ENCODE measurements at regions not wholly inside any gene's neighbourhood (a gene's known extent, or its start where the extent isn't known, plus 50 kb on each side); places are given as distances from the start of the nearest gene placed in this dataset.

GRCh38 chr5:54876976-54877375, 108.4 kb downstream of the ESM1 start:
- Mint-ChIP-seq H3K4me3 (ENCODE audit: unreplicated experiment) (no peak overlapping the region), H3K9me3 (ENCODE audit: unreplicated experiment) (no peaks in the 10 kb centered on the region), H3K4me1 (ENCODE audit: low read depth, unreplicated experiment) (peaks cover 7% of the 10 kb centered on the region), H3K36me3 (ENCODE audit: insufficient read depth, unreplicated experiment) (no peaks in the 10 kb centered on the region), H3K27ac (ENCODE audit: unreplicated experiment) (no peak overlapping the region), H3K27me3 (ENCODE audit: insufficient read depth, unreplicated experiment) (peaks cover 14% of the 10 kb centered on the region)
- no TSS peak for BruUV-seq (replicated peaks)
- intact Hi-C loops (cut with micrococcal nuclease; ENCODE audit: unreplicated experiment): no loop called here
- TF ChIP-seq, protein P1, sequence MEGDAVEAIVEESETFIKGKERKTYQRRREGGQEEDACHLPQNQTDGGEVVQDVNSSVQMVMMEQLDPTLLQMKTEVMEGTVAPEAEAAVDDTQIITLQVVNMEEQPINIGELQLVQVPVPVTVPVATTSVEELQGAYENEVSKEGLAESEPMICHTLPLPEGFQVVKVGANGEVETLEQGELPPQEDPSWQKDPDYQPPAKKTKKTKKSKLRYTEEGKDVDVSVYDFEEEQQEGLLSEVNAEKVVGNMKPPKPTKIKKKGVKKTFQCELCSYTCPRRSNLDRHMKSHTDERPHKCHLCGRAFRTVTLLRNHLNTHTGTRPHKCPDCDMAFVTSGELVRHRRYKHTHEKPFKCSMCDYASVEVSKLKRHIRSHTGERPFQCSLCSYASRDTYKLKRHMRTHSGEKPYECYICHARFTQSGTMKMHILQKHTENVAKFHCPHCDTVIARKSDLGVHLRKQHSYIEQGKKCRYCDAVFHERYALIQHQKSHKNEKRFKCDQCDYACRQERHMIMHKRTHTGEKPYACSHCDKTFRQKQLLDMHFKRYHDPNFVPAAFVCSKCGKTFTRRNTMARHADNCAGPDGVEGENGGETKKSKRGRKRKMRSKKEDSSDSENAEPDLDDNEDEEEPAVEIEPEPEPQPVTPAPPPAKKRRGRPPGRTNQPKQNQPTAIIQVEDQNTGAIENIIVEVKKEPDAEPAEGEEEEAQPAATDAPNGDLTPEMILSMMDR (IDR thresholded peaks at IDR 0.05; ENCODE audit: insufficient read depth in 1 of 2, low read depth in 1 of 2, low read length in 1 of 2, severe bottlenecking in 1 of 2, unreplicated experiment in 1 of 2): no peak
- no peak for DNase-seq
- Histone ChIP-seq H3K36me3 (ENCODE audit: control insufficient read depth, insufficient read depth, low read length) (no peaks in the 10 kb centered on the region), H3K9me3 (no peaks in the 10 kb centered on the region), H3K27me3 (replicated peaks; ENCODE audit: control insufficient read depth, insufficient read depth, low read length) (no peaks in the 10 kb centered on the region; the same call in 1 of the 2 replicates), H3K4me3 (ENCODE audit: low read depth, low read length) (no peak overlapping the region), H3K4me1 (no peaks in the 10 kb centered on the region)
- CTCF ChIA-PET: interaction anchor here (0.6 to 0.8 kb wide), 2 partner anchors 9 to 702 kb away, joined by 3 to 4 read pairs; no protein-coding TSS in a partner anchor
- POLR2A ChIA-PET: no interaction called here

- intact Hi-C loops (cut with micrococcal nuclease; ENCODE audit: unreplicated experiment): no loop called here
- H3K9me3 Mint-ChIP-seq (ENCODE audit: unreplicated experiment): no peaks in the 10 kb centered on the region
- H3K4me3 Mint-ChIP-seq (ENCODE audit: unreplicated experiment): no peak overlapping the region
- H3K27ac Mint-ChIP-seq (ENCODE audit: unreplicated experiment): no peak overlapping the region
- Histone ChIP-seq H3K4me1 (no peaks in the 10 kb centered on the region), H3K9me3 (no peaks in the 10 kb centered on the region), H3K27me3 (replicated peaks; ENCODE audit: control insufficient read depth, insufficient read depth, low read length) (no peaks in the 10 kb centered on the region; the same call in 1 of the 2 replicates), H3K4me3 (ENCODE audit: low read depth, low read length) (no peak overlapping the region), H3K36me3 (ENCODE audit: control insufficient read depth, insufficient read depth, low read length) (no peaks in the 10 kb centered on the region)
- no peaks in the 10 kb centered on the region for H3K36me3 Mint-ChIP-seq (ENCODE audit: insufficient read depth, unreplicated experiment)
- TF ChIP-seq, protein P1 (IDR thresholded peaks at IDR 0.05; ENCODE audit: insufficient read depth in 1 of 2, low read depth in 1 of 2, low read length in 1 of 2, severe bottlenecking in 1 of 2, unreplicated experiment in 1 of 2): no peak
- no TSS peak for BruUV-seq (replicated peaks)
- H3K4me1 Mint-ChIP-seq (ENCODE audit: low read depth, unreplicated experiment): peaks cover 7% of the 10 kb centered on the region
- H3K27me3 Mint-ChIP-seq (ENCODE audit: insufficient read depth, unreplicated experiment): peaks cover 16% of the 10 kb centered on the region
- CTCF ChIA-PET: interaction anchor here (0.6 to 0.8 kb wide), 2 partner anchors 9 to 701 kb away, joined by 3 to 4 read pairs; no protein-coding TSS in a partner anchor
- DNase-seq: no peak
- POLR2A ChIA-PET: no interaction called here
Measured at GRCh38 chr5:54876556-54876955, 108.8 kb downstream of the ESM1 start.

- Mint-ChIP-seq H3K27ac (ENCODE audit: unreplicated experiment) (no peak overlapping the region), H3K36me3 (ENCODE audit: insufficient read depth, unreplicated experiment) (no peaks in the 10 kb centered on the region), H3K4me3 (ENCODE audit: unreplicated experiment) (no peak overlapping the region)
Measured at GRCh38 chr5:54874337-54875021, 110.9 kb downstream of the ESM1 start.

More at GRCh38 chr5:54874337-54875021, 110.9 kb downstream of the ESM1 start:
- no peaks in the 10 kb centered on the region; the same call in 1 of the 2 replicates for H3K27me3 ChIP-seq (replicated peaks; ENCODE audit: control insufficient read depth, insufficient read depth, low read length)
- ChIA-PET CTCF (no interaction called here), POLR2A (no interaction called here)
- Mint-ChIP-seq H3K9me3 (ENCODE audit: unreplicated experiment) (no peaks in the 10 kb centered on the region), H3K27me3 (ENCODE audit: insufficient read depth, unreplicated experiment) (peaks cover 23% of the 10 kb centered on the region), H3K4me1 (ENCODE audit: low read depth, unreplicated experiment) (peaks cover 7% of the 10 kb centered on the region)
- no peak overlapping the region for H3K4me3 ChIP-seq (ENCODE audit: low read depth, low read length)
- intact Hi-C loops (cut with micrococcal nuclease; ENCODE audit: unreplicated experiment): no loop called here
- DNase-seq: no peak
- no peaks in the 10 kb centered on the region for H3K9me3 ChIP-seq
- TF ChIP-seq, protein P1 (IDR thresholded peaks at IDR 0.05; ENCODE audit: insufficient read depth in 1 of 2, low read depth in 1 of 2, low read length in 1 of 2, severe bottlenecking in 1 of 2, unreplicated experiment in 1 of 2): no peak
- no peaks in the 10 kb centered on the region for H3K4me1 ChIP-seq
- H3K36me3 ChIP-seq (ENCODE audit: control insufficient read depth, insufficient read depth, low read length): no peaks in the 10 kb centered on the region
- BruUV-seq (replicated peaks): no TSS peak
